ENCODE measurements at regions not wholly inside any gene's neighbourhood (a gene's known extent, or its start where the extent isn't known, plus 50 kb on each side); places are given as distances from the start of the nearest gene placed in this dataset.

DNA sequence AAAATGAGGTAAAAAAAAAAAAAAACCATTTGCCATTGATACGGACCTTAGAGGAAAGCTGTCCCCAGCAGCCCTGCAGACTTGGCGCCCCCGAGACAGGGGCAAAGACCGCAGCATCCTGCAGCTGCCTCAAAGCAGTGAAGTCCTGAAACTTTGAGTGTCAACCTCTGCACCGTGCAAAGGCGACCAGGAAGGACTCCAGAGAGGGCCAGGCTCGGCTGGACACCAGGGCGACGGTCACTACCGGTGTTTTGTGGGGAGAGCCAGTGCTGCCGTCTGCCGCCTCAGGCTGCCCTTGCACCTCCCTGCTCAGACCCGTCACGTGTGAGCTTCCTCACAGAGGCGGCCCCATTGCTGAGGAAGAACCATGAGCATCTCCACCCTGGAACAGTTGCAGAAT lies 146.7 kb upstream of the SPACA7 start:
- no peak for TF ChIP-seq CTCF (IDR thresholded peaks at IDR 0.05)
- no peak for TF ChIP-seq POLR2AphosphoS5 (IDR thresholded peaks at IDR 0.05)
- TF ChIP-seq POLR2A (IDR thresholded peaks at IDR 0.05) = no peak
